HG02943 (cell line): ENCODE measurements at regions not wholly inside any gene's neighbourhood (a gene's known extent, or its start where the extent isn't known, plus 50 kb on each side); places are given as distances from the start of the nearest gene placed in this dataset.

ENCODE experiments used
- ATAC-seq: cut with Tn5 transposase; IDR thresholded peaks from one replicate; pipeline ENCODE4 v1.9.1; 2021; ENCODE audit warnings: mild to moderate bottlenecking, low read depth, moderate library complexity; ENCODE audit not compliant: unreplicated experiment

- no peak for ATAC-seq
These were observed 587.0 kb upstream of the ZNF608 start for GRCh38 chr5:125333416-125333815.

GRCh38 chr5:125336401-125336800, 590.0 kb upstream of the ZNF608 start:
- no peak for ATAC-seq

- no peak for ATAC-seq
These were observed 590.9 kb upstream of the ZNF608 start for GRCh38 chr5:125337294-125337693.

GRCh38 chr5:125338440-125339174, 592.2 kb upstream of the ZNF608 start:
- no peak for ATAC-seq

- no peak for ATAC-seq
These were observed 595.0 kb upstream of the ZNF608 start for GRCh38 chr5:125341436-125341835.

GRCh38 chr5:125343015-125343414, 596.6 kb upstream of the ZNF608 start:
- no peak for ATAC-seq

GRCh38 chr5:125346316-125346715, 599.9 kb upstream of the ZNF608 start:
- no peak for ATAC-seq

GRCh38 chr5:125348221-125348692, 601.8 kb upstream of the ZNF608 start:
- no peak for ATAC-seq

GRCh38 chr5:125348936-125349831, 602.7 kb upstream of the ZNF608 start:
- ATAC-seq = no peak

- ATAC-seq = no peak
These were observed 611.2 kb upstream of the ZNF608 start for GRCh38 chr5:125357660-125358059.

- ATAC-seq = no peak
These were observed 619.3 kb upstream of the ZNF608 start for GRCh38 chr5:125365747-125366146.

- ATAC-seq = no peak
These were observed 621.3 kb upstream of the ZNF608 start for GRCh38 chr5:125367702-125368101.

GRCh38 chr5:125370461-125371205, 624.2 kb upstream of the ZNF608 start:
- no peak for ATAC-seq

- no peak for ATAC-seq
These were observed 626.5 kb upstream of the ZNF608 start for GRCh38 chr5:125372694-125373631.

- ATAC-seq = no peak
These were observed 628.7 kb upstream of the ZNF608 start for GRCh38 chr5:125375143-125375542.

- ATAC-seq = no peak
These were observed 629.7 kb upstream of the ZNF608 start for GRCh38 chr5:125376059-125376641.

GRCh38 chr5:125377141-125377540, 630.7 kb upstream of the ZNF608 start:
- no peak for ATAC-seq

GRCh38 chr5:125381290-125381689, 634.9 kb upstream of the ZNF608 start:
- no peak for ATAC-seq

GRCh38 chr5:125384071-125384470, 637.6 kb upstream of the ZNF608 start:
- no peak for ATAC-seq
